ENCODE measurements at regions not wholly inside any gene's neighbourhood (a gene's known extent, or its start where the extent isn't known, plus 50 kb on each side); places are given as distances from the start of the nearest gene placed in this dataset.

DNA sequence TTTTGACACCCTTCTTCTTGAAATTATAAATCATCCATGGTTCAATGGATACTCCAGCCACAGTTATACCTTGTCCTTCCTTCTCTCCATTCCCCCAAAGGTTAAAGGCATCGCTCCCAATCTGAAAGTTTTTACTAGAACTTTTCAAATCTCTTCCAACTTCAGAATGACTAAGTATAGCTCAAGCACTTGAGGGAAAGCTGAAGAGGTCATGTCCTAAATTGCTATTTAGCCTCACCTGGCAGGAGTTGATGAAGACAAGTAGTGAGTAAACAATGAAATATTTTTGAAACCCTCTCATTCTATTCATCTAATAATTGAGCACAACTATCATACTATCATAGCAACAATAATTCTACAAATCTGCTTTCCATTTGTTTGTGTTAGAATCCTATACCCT is 167.8 kb downstream of the HNMT start:
- H3K27me3 ChIP-seq (ENCODE audit: insufficient read depth, poor library complexity, severe bottlenecking) = no peaks in the 10 kb centered on the region
- no peak for TF ChIP-seq SPI1 (IDR thresholded peaks at IDR 0.05; ENCODE audit: borderline replicate concordance, low read depth)
- TF ChIP-seq GABPA (IDR thresholded peaks at IDR 0.05; ENCODE audit: low read depth) = no peak
- TF ChIP-seq, protein P1, sequence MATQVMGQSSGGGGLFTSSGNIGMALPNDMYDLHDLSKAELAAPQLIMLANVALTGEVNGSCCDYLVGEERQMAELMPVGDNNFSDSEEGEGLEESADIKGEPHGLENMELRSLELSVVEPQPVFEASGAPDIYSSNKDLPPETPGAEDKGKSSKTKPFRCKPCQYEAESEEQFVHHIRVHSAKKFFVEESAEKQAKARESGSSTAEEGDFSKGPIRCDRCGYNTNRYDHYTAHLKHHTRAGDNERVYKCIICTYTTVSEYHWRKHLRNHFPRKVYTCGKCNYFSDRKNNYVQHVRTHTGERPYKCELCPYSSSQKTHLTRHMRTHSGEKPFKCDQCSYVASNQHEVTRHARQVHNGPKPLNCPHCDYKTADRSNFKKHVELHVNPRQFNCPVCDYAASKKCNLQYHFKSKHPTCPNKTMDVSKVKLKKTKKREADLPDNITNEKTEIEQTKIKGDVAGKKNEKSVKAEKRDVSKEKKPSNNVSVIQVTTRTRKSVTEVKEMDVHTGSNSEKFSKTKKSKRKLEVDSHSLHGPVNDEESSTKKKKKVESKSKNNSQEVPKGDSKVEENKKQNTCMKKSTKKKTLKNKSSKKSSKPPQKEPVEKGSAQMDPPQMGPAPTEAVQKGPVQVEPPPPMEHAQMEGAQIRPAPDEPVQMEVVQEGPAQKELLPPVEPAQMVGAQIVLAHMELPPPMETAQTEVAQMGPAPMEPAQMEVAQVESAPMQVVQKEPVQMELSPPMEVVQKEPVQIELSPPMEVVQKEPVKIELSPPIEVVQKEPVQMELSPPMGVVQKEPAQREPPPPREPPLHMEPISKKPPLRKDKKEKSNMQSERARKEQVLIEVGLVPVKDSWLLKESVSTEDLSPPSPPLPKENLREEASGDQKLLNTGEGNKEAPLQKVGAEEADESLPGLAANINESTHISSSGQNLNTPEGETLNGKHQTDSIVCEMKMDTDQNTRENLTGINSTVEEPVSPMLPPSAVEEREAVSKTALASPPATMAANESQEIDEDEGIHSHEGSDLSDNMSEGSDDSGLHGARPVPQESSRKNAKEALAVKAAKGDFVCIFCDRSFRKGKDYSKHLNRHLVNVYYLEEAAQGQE (IDR thresholded peaks at IDR 0.05; ENCODE audit: insufficient replicate concordance, low read depth) = no peak
- TF ChIP-seq, protein P2, sequence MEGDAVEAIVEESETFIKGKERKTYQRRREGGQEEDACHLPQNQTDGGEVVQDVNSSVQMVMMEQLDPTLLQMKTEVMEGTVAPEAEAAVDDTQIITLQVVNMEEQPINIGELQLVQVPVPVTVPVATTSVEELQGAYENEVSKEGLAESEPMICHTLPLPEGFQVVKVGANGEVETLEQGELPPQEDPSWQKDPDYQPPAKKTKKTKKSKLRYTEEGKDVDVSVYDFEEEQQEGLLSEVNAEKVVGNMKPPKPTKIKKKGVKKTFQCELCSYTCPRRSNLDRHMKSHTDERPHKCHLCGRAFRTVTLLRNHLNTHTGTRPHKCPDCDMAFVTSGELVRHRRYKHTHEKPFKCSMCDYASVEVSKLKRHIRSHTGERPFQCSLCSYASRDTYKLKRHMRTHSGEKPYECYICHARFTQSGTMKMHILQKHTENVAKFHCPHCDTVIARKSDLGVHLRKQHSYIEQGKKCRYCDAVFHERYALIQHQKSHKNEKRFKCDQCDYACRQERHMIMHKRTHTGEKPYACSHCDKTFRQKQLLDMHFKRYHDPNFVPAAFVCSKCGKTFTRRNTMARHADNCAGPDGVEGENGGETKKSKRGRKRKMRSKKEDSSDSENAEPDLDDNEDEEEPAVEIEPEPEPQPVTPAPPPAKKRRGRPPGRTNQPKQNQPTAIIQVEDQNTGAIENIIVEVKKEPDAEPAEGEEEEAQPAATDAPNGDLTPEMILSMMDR (IDR thresholded peaks at IDR 0.05; ENCODE audit: insufficient read depth, low read length) = no peak
- no peak for TF ChIP-seq POLR2AphosphoS5 (IDR thresholded peaks at IDR 0.05; ENCODE audit: low read depth)
- H3K27ac ChIP-seq (replicated peaks) = no peak overlapping the region
- no peak for DNase-seq (ENCODE audit: low read depth in 1 of 2, low spot score in 1 of 2)
- no peak overlapping the region for H3K4me3 ChIP-seq (replicated peaks; ENCODE audit: insufficient read depth, low read length)

DNA sequence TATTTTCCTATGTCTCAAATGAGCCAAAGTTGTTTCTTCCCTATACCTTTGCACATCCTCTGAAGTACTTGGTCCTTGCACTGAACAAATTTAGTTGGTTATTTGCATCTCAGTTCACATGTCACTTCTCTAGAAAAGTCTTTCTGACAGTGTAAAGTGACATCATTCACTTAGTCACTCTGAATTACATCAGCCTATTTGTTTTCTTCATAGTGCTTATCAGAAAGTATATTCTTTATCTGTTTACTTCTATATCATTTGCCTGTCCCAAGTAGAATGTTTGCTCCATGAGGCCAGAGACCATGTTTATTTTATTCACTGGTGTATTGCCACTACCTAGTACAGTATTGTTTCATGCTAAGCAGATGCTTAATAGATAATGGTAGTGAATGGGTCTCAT is 173.7 kb downstream of the HNMT start:
- no peak overlapping the region for H3K27ac ChIP-seq (replicated peaks)
- DNase-seq (ENCODE audit: low read depth in 1 of 2, low spot score in 1 of 2) = no peak
- TF ChIP-seq GABPA (IDR thresholded peaks at IDR 0.05; ENCODE audit: low read depth) (no peak), POLR2AphosphoS5 (IDR thresholded peaks at IDR 0.05; ENCODE audit: low read depth) (no peak)
- TF ChIP-seq, protein P2 (IDR thresholded peaks at IDR 0.05; ENCODE audit: insufficient read depth, low read length) = no peak
- TF ChIP-seq, protein P1 (IDR thresholded peaks at IDR 0.05; ENCODE audit: insufficient replicate concordance, low read depth) = no peak
- no peaks in the 10 kb centered on the region for H3K27me3 ChIP-seq (ENCODE audit: insufficient read depth, poor library complexity, severe bottlenecking)
- H3K4me3 ChIP-seq (replicated peaks; ENCODE audit: insufficient read depth, low read length) = no peak overlapping the region

DNA sequence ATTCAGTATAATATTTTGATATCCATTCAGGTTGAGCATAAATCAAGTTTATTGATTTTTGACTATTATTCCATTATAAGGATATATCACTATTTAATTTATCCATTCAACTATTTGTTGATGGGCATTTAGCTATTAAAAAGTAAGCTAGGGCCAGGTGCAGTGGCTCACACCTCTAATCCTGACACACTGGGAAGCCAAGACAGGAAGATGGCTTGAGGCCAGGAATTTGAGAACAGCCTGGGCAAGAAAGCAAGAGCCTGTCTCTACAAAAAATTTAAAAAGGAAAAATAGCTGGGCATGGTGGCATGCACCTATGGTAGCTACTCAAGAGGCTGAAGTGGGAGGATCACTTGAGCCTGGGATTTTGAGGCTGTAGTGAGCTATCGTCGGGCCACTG is 183.5 kb downstream of the HNMT start:
- Histone ChIP-seq H3K27ac (replicated peaks) (no peak overlapping the region), H3K27me3 (ENCODE audit: insufficient read depth, poor library complexity, severe bottlenecking) (no peaks in the 10 kb centered on the region), H3K4me3 (replicated peaks; ENCODE audit: insufficient read depth, low read length) (no peak overlapping the region)
- TF ChIP-seq GABPA (IDR thresholded peaks at IDR 0.05; ENCODE audit: low read depth) = no peak
- TF ChIP-seq POLR2AphosphoS5 (IDR thresholded peaks at IDR 0.05; ENCODE audit: low read depth) = no peak
- TF ChIP-seq, protein P1 (IDR thresholded peaks at IDR 0.05; ENCODE audit: insufficient replicate concordance, low read depth) = no peak
- TF ChIP-seq SPI1 (IDR thresholded peaks at IDR 0.05; ENCODE audit: borderline replicate concordance, low read depth) = no peak
- TF ChIP-seq, protein P2 (IDR thresholded peaks at IDR 0.05; ENCODE audit: insufficient read depth, low read length) = no peak
- no peak for DNase-seq (ENCODE audit: low read depth in 1 of 2, low spot score in 1 of 2)

Measured in HL-60 (cell line).